ENCODE measurements at regions not wholly inside any gene's neighbourhood (a gene's known extent, or its start where the extent isn't known, plus 50 kb on each side); places are given as distances from the start of the nearest gene placed in this dataset.
"Not testable (repeated sequence)": the region's sequence is repeated elsewhere in the genome, so short reads cannot be mapped to it uniquely, and the experiment has no call there.

DNA sequence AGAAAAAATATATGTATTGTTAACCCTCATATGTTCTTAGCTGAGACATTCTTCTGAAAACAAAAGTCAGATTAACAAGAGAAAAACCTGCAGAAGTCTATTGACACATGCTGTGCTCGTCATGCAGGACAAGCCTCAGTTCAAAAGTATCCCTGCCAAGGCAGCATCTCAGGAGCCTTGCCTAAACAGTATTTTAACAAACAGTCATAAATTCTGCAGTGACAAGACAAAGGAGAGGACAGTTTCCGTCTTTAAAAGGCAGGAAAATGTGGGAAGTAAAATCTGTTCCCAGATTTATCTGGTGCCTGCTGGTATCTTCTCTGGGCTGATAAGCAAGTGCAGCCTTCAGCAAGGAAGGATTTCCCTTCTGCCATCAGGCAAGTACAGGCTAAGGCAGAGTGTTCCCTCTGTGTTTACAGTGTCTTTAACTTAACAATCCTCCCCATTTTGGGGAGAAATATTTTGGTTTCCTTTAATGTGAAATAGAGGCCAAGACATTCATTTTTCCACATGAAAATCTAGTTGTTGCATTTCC lies 480.2 kb upstream of the CCDC196 start:
- no peak for TF ChIP-seq CTCF (IDR thresholded peaks at IDR 0.05; ENCODE audit: low read depth, low read length)
- H3K4me3 ChIP-seq (ENCODE audit: low read depth, low read length) = no peak overlapping the region

DNA sequence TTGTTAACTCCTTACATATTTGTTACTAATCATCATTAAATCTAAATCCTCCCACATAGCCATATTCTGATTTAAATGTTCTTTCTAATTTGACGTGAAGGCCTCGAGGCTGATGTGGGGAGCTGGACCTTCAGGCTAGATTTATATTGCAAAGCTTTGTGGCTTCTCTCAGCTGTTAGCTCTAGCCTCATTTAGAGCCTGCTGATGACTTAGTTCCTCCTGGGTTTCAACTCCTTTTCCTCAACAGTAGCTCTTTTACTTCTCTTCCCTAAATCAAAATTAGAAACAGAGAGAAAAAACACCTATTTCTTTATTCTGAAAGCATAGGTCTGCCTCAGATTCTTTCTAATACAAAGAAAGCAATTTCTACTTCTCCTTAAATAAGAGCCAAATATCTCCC lies 477.5 kb upstream of the CCDC196 start:
- TF ChIP-seq CTCF (IDR thresholded peaks at IDR 0.05; ENCODE audit: low read depth, low read length) = no peak

GRCh38 chr14:66009089-66009488 lies 477.1 kb upstream of the CCDC196 start:
- no peak overlapping the region for H3K4me3 ChIP-seq (ENCODE audit: low read depth, low read length)
- TF ChIP-seq CTCF (IDR thresholded peaks at IDR 0.05; ENCODE audit: low read depth, low read length) = no peak

More for the DNA sequence above, 477.5 kb upstream of the CCDC196 start:
- no peak overlapping the region for H3K4me3 ChIP-seq (ENCODE audit: low read depth, low read length)

DNA sequence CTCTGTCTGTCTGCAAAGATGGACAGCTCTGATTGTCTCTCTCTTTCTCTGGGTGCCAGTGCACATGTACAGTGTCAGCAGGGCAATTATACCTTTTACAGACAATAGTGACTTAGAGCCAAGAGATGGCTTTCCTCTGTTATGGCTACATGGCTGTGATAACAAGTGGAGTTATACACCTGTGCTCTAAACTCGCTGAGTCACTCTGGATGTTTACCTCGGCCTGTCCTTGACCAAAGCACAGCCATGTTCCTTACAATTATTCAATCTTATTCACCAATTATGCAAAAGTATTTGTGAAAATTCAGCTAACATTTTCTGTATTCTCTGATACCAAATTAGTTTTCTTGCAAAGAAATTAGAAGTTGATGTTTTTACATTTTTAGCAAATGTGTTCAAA lies 475.5 kb upstream of the CCDC196 start:
- TF ChIP-seq CTCF (IDR thresholded peaks at IDR 0.05; ENCODE audit: low read depth, low read length) = no peak
- H3K4me3 ChIP-seq (ENCODE audit: low read depth, low read length) = no peak overlapping the region

DNA sequence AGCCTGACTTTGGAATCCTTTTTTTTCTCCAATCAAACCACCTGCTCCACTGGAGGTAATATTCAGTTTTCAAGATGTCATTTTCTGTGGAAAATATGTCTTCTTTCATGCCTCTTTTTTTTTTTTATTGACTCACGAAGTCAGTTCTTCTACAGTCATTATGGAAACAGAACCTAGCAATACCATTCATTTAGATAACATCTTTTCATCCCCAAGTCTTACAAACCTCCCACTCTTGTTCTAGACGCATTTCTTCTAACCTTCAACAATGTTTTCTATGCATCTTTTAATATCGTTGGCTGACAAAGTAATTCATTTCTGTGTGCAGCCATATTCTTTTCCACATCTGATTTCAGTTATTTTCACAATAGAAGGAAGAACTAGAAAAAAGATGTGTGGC lies 474.3 kb upstream of the CCDC196 start:
- TF ChIP-seq CTCF (IDR thresholded peaks at IDR 0.05; ENCODE audit: low read depth, low read length) = no peak
- H3K4me3 ChIP-seq (ENCODE audit: low read depth, low read length) = no peak overlapping the region

GRCh38 chr14:66013607-66014006 lies 472.6 kb upstream of the CCDC196 start:
- H3K4me3 ChIP-seq (ENCODE audit: low read depth, low read length) = not testable (repeated sequence)

GRCh38 chr14:66015071-66015780 lies 470.9 kb upstream of the CCDC196 start:
- H3K4me3 ChIP-seq (ENCODE audit: low read depth, low read length) = no peak overlapping the region
- no peak for TF ChIP-seq CTCF (IDR thresholded peaks at IDR 0.05; ENCODE audit: low read depth, low read length)

DNA sequence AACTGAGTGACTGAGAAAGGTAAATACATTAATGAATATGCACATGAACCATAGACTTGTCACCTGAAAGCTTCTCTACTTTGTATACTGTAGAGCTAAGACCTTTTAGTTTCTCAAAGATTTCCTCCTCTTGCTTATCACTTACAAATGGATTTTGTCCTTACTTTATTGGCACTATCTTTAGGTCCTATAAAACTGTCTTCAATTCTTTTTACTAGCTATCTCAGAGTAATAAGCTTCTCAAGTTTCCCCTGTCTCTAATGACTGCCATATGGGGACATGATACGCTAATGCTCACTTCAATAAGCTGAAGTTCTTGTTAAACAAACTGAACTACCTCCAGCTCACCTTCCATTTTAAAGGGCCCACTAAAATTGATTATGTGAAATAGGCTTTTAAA lies 468.2 kb upstream of the CCDC196 start:
- no peak for TF ChIP-seq CTCF (IDR thresholded peaks at IDR 0.05; ENCODE audit: low read depth, low read length)
- no peak overlapping the region for H3K4me3 ChIP-seq (ENCODE audit: low read depth, low read length)
